UCSD-AML1 (cell line): ENCODE measurements at regions not wholly inside any gene's neighbourhood (a gene's known extent, or its start where the extent isn't known, plus 50 kb on each side); places are given as distances from the start of the nearest gene placed in this dataset.

Source experiments
- DNase-seq: peaks from one replicate; lab custom pipeline; 2025; ENCODE audit not compliant: unreplicated experiment; lab: John Stamatoyannopoulos, UW

DNA sequence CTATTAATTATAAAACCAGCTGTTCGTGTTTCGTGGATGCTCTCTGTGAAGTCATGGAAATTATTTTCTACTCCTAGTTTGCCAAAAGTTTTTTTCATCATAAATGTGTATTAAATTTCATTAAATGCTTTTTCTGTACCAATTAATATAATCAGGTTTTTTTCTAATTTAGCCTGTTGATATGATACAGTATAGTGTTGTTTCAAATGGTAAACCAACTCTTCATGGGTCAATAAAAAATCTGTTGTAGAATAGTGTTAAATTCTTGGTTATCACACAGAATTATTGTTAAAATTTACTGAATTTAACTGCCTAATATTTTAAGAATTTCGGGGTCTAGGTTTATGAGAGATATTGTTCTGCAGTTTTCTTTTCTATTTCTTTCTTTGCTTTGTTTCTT lies 505.9 kb upstream of the MANEA start:
- no peak for DNase-seq

- DNase-seq: no peak
Measured at GRCh38 chr6:95078457-95078856, 498.9 kb upstream of the MANEA start.

GRCh38 chr6:95081231-95081630 lies 496.1 kb upstream of the MANEA start:
- no peak for DNase-seq

DNA sequence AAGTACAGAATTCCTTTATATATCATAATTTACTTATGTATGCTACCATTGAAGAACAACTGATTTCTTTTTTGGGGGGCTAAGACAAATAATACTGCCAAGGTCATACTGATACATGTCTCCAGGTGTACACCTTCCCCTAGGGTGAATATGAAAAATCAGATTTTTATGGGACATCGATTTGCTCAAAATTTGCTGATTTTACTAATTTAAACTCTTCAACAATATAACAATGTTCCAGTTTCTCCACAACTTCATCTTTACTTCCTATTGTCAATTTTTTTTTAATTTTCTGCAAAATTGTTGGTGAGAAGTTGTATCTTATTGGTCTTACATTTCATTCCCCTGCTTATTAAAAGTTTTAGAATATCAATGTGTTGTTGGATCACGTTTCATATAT lies 495.4 kb upstream of the MANEA start:
- no peak for DNase-seq

GRCh38 chr6:95083506-95083905 lies 493.8 kb upstream of the MANEA start:
- no peak for DNase-seq

DNA sequence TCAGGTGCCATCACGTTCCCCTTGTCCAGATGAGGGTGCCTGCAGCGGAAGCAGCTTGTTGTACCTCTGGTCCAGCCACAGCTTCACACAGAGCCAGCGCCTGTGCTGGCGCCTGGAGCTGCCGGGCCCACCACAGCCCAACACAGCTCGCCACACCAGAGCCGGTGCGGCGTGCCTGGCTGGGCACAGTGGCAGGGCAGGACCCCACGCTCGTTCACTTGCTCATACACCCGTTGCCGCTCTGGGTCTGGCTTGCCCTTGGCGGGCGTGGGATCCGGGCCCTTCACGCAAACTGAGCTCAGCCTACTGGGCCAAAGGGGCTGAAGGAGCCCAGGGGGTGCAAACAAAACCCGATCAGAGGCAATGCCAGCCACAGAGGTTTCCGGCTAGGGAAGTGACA lies 492.5 kb upstream of the MANEA start:
- no peak for DNase-seq

GRCh38 chr6:95087394-95088097 lies 489.8 kb upstream of the MANEA start:
- no peak for DNase-seq

GRCh38 chr6:95091823-95092436 lies 485.4 kb upstream of the MANEA start:
- DNase-seq: no peak

DNA sequence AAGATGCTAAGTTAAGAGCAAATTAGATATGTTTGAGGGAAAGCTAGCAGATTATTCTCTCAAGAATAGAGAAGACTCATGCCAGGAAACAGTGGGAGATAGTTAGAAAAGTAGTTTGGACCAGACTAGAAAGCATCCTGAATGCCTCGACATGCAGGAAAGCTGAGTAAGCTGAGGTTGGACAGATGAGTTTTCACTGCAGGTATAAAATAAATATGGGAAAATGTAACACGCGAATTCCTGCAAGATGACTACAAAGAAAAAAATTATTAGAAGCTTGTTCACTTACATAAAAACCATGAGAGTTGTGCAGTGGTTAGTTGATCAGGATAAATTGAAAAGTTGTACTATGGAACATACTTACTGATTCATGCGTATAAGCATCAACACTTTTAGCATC lies 484.2 kb upstream of the MANEA start:
- DNase-seq: no peak

DNA sequence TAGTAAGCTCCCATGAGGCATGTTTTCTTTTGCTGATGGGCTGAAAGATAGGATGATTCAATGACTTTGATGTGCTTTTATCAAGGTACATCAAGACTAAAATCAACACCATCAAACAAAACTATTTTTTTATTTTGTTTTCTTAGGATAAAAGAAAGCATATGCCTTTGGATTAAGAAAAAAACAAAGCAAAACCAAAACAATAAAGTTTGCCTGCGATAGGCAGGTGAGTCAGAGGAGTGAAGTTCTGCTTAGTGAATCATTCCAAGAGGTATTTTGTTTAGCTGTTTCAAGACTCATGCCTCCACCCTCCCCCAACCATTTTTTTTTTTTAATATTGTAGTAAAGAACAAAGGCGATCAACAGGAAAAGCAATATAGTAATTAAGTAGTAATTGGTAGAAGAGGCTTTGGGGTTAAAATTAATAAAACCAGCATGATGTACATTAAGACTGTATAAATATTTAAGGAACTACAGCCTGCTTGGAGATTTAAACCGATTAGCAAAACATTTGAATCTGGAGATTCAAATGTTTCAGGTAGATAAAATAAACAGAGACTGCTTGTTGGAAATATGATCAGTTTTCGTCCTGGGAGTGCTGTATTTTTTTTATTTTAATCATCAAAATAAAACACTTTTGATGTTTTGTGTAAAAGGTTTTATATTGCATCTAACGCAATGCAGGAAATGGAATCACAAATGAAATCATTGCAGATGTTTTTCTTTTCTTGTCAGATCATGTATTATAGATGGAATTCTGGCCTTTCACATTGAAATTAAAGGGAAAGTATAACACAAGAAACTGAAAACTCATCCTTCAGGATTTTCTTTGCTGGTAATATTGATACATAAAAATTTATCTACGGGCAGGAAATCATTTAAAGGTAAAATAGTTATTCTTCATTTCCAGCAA lies 482.3 kb upstream of the MANEA start:
- no peak for DNase-seq

DNA sequence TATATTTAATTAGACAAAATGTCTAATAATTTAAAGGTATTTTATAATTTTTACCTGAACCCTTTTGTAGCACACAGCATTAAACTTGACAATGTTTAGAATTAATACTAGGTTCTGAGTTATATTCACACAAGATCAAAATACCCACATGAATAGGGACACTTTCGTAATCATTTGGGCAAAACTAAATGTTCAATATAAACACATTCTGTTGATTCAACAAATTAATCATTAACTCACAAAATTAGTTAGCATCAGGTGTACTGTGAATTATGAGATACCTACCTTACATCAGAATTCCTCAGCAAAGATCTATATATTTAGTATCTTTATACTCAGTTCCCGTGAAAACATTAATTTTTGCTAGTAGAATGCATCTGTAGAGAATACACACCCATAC lies 481.5 kb upstream of the MANEA start:
- DNase-seq: no peak

DNA sequence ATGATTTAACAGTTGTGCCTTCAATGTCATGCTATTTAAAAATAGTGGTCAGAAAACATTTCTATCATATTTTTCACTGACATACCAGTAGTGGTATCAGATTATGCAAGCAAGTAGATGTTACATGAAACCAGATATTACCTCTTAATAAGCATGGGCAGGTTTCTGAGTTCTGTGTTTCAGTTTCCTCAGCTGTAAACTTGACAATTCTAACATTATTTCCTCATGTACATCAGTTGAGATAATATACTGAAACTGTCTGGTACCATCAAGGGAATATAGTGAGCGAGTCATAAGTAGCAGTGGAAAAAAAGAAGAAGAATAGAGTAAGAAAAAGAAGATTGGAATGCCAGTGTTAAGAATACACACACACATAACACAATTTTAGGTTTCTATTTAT lies 477.9 kb upstream of the MANEA start:
- DNase-seq: no peak

DNA sequence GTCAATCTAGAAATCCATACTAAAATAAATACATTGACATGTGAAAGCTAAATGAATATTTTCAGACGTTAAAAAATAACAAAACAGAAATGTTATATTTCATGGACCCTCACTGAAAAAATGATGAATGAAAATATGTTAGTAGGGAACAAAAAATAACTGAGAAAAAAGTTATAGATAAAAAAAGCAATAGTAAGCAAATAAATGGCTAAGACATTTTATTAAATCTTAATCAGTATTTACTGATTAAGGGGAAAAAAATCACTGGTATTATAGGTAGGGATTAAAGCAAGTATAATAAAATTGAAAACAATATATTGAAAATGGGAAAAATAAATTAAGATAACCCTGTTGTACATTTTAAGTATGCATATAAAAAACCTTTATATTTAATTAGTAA lies 468.1 kb upstream of the MANEA start:
- DNase-seq: no peak

DNA sequence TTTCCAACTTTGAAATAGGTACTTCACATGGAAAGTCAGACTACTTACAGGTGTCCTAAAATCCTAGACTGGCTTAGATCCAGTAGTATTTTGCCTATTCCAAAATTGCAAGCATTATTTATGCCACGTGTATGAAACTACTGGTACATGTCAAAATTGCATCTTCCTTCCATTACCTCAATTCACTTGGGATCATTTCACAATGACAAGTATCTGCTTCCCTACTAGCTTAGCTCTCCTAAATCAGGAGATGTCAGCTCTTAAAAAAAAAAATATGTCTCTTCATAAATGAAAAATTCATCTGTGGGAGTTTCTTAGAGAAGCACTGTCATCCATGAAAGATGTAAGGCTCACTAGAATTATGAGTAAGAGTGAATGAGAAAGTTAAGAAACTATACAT lies 466.6 kb upstream of the MANEA start:
- no peak for DNase-seq

DNA sequence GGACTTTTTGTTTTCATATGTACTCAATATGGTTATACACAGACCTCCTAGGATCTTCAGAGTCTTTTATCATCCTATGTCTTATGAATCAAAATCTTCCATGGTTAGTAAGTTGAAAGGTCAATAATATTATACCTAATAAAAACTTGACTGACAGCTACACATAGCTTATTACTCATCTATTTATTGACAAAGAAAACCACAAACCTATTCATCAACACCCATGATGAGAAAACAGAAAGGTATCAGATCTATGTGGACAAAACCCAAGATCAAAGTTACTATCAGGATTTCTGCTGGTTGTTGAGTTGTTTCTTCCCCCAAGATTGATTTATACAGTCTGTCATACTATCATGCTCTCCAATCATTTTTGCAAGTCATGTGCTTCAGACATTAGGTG lies 460.1 kb upstream of the MANEA start:
- no peak for DNase-seq

DNA sequence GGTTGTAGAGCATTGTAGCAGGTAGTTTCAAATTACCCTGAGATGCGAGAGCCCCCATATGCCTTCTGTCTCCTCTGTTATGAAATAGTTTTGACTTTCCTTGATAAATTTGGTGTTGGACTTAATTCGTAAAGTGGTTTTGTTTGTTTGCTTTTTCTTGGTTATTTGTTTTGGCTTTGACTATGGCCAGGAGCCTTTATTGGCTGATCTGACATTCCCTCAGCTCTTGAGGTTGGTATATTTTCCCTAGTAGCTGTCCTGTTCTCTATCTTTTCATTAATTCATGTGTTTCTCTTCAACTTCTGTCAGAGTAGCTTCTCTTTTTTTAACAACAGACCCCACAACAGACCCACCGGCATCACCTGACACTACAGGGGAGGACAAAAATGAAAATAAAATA lies 457.4 kb upstream of the MANEA start:
- DNase-seq: no peak

DNA sequence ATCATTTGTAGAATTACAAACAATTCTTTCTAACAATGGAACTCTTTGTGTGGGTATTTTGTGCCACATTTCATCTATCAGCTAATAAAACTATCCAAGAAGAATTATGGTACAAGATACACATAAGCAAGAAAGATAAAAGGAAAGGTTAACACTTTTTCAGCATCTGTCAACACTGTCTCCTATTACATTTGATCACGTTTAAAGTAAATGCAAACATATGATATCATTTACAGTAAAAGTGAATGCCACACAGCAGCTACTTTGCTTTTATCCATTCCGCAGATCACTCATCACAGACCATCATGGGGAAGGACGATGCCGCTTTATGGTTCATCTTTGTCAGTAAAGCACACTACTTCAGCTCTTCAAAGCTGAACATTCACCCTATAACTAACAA lies 456.4 kb upstream of the MANEA start:
- no peak for DNase-seq

DNA sequence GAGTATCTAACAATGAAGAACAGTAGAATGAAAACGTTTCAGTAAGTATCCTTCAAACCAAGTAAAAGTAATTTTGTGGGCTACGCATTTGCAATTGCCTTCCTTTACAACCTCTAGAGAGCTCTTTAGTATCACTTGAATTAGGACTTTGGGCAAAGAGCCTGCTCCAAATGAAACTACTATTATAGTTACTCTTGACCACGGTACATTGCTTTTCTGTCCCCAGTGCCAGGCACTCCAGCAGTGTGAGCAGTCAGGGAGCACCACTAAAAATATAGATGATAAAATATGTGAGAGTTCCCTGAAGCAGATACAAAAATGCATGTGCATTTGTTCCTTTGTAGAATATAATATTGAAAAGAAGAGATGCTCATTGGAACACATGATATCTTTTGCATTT lies 450.1 kb upstream of the MANEA start:
- DNase-seq: no peak

DNA sequence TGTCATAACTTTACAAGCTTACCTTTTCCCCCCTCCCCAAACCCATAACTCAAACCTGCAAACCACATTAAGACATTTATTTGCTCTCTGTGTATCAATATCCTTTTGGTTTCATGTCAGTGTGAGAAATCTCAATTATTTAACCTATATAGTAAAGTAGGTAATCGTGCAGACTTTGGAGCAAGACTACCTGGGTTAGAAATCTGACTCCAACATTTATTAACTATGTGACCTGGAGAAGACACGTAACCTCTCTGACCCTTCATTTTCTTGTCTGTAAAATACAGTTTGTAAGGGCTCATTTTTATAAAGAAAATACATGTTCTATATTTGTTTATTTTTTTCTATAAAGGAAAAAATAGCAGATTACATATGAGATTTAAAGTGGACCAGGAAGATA lies 448.9 kb upstream of the MANEA start:
- no peak for DNase-seq

DNA sequence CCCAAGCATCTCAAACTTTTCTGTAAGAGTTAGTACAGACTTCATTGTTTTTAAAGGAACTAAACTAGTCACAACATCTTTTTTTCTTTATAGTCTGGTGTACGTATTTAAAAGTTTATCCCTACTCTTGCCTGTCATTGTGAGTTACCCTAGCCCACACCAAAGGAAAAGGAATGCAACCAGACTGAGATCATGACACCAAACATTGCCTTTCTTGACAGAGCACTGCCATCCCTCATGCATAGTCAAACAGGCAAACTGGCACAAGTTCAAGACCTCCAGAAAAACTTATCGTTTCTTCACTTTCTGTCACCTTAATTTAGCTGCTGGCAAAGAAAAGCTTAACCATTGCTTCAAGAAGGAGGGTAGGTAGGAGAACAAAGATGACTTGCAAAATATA lies 448.4 kb upstream of the MANEA start:
- DNase-seq: no peak

DNA sequence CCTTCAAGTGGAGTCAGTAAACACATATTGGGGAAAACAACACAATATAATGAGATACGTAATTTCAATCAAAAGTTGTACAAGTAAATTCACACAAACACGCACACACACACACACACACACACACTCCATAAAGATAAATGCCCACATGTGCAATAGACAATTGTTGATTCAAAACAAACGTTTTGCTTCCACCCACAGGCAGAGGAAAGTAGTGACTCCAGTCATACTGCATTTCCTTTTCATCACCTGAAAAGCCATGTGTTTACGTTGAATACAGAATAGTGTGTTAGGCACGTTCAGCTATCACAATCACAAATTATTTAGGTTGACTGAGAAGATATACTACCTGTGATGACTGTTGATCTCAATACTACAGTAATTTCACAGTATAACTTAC lies 443.8 kb upstream of the MANEA start:
- no peak for DNase-seq

- no peak for DNase-seq
Measured at GRCh38 chr6:95135182-95135581, 442.2 kb upstream of the MANEA start.
